ENCODE measurements at regions not wholly inside any gene's neighbourhood (a gene's known extent, or its start where the extent isn't known, plus 50 kb on each side); places are given as distances from the start of the nearest gene placed in this dataset.

GRCh38 chr9:129480227-129480626 lies 140.7 kb downstream of the C9orf50 start:
- no peak for ATAC-seq (ENCODE audit: insufficient read depth, low FRiP score)
- no peaks in the 10 kb centered on the region for H3K36me3 ChIP-seq (ENCODE audit: control insufficient read depth in 4 of 4, insufficient read depth in 4 of 4, low read length in 4 of 4)
- no peaks in the 10 kb centered on the region for H3K27me3 ChIP-seq (ENCODE audit: control insufficient read depth in 3 of 3, insufficient read depth in 3 of 3, low read length in 2 of 3)
- peaks cover 0 to 58% (median 37%) of the 10 kb centered on the region in 5 donors for H3K4me1 ChIP-seq (ENCODE audit: control insufficient read depth in 5 of 5, insufficient read depth in 5 of 5, low read length in 5 of 5)
- H3K4me3 ChIP-seq, result no peak overlapping the region
- H3K27ac ChIP-seq (ENCODE audit: low read depth in 1 of 2, low read length in 1 of 2), result peak overlapping the region; percentile 17 to 48
- no peak for TF ChIP-seq CTCF (IDR thresholded peaks at IDR 0.05; ENCODE audit: control extremely low read depth, extremely low read depth)
- WGBS, 2 donors, result 76 to 77% methylated on average over 12 of the region's 12 CpGs
- DNase-seq, result peak in 2 of 3 donors; percentile 62 to 69
- H3K9me3 ChIP-seq (ENCODE audit: control insufficient read depth in 4 of 4, insufficient read depth in 3 of 4, low read length in 3 of 4), result no peaks in the 10 kb centered on the region
- H3K9ac ChIP-seq (ENCODE audit: insufficient read depth in 1 of 2, low read length in 2 of 2), result peak overlapping the region in 1 of 2 donors; percentile 13

GRCh38 chr9:129479631-129480011 lies 141.3 kb downstream of the C9orf50 start:
- peaks cover 0 to 54% (median 34%) of the 10 kb centered on the region in 5 donors for H3K4me1 ChIP-seq (ENCODE audit: control insufficient read depth in 5 of 5, insufficient read depth in 5 of 5, low read length in 5 of 5)
- no peak overlapping the region for H3K9ac ChIP-seq (ENCODE audit: insufficient read depth in 1 of 2, low read length in 2 of 2)
- no peak for TF ChIP-seq CTCF (IDR thresholded peaks at IDR 0.05; ENCODE audit: control extremely low read depth, extremely low read depth)
- peak overlapping the region in 1 of 2 donors; percentile 5 for H3K27ac ChIP-seq (ENCODE audit: low read depth in 1 of 2, low read length in 1 of 2)
- no peaks in the 10 kb centered on the region for H3K27me3 ChIP-seq (ENCODE audit: control insufficient read depth in 3 of 3, insufficient read depth in 3 of 3, low read length in 2 of 3)
- H3K4me3 ChIP-seq, result no peak overlapping the region
- 79 to 84% methylated on average over 7 of the region's 7 CpGs for WGBS, 2 donors
- ATAC-seq (ENCODE audit: insufficient read depth, low FRiP score) (no peak), DNase-seq (no peak)
- H3K36me3 ChIP-seq (ENCODE audit: control insufficient read depth in 4 of 4, insufficient read depth in 4 of 4, low read length in 4 of 4), result no peaks in the 10 kb centered on the region
- H3K9me3 ChIP-seq (ENCODE audit: control insufficient read depth in 4 of 4, insufficient read depth in 3 of 4, low read length in 3 of 4), result peaks cover 0 to 4% (median 0%) of the 10 kb centered on the region in 4 donors

- Histone ChIP-seq H3K27me3 (ENCODE audit: control insufficient read depth in 3 of 3, insufficient read depth in 3 of 3, low read length in 2 of 3) (no peaks in the 10 kb centered on the region), H3K9ac (ENCODE audit: insufficient read depth in 1 of 2, low read length in 2 of 2) (no peak overlapping the region), H3K4me3 (no peak overlapping the region), H3K36me3 (ENCODE audit: control insufficient read depth in 4 of 4, insufficient read depth in 4 of 4, low read length in 4 of 4) (no peaks in the 10 kb centered on the region), H3K9me3 (ENCODE audit: control insufficient read depth in 4 of 4, insufficient read depth in 3 of 4, low read length in 3 of 4) (peaks cover 0 to 4% (median 0%) of the 10 kb centered on the region in 4 donors), H3K4me1 (ENCODE audit: control insufficient read depth in 5 of 5, insufficient read depth in 5 of 5, low read length in 5 of 5) (peaks cover 0 to 48% (median 29%) of the 10 kb centered on the region in 5 donors), H3K27ac (ENCODE audit: low read depth in 1 of 2, low read length in 1 of 2) (peak overlapping the region in 1 of 2 donors; percentile 5)
- TF ChIP-seq CTCF (IDR thresholded peaks at IDR 0.05; ENCODE audit: control extremely low read depth, extremely low read depth), result no peak
- ATAC-seq (ENCODE audit: insufficient read depth, low FRiP score) (no peak), DNase-seq (peak in 2 of 3 donors; percentile 64 to 69)
- WGBS, 2 donors, result 69 to 75% methylated on average over 13 of the region's 13 CpGs
Observed at GRCh38 chr9:129478961-129479630, 141.8 kb downstream of the C9orf50 start.

All from lung (tissue), 11 donors.